ENCODE measurements at regions not wholly inside any gene's neighbourhood (a gene's known extent, or its start where the extent isn't known, plus 50 kb on each side); places are given as distances from the start of the nearest gene placed in this dataset.

DNA sequence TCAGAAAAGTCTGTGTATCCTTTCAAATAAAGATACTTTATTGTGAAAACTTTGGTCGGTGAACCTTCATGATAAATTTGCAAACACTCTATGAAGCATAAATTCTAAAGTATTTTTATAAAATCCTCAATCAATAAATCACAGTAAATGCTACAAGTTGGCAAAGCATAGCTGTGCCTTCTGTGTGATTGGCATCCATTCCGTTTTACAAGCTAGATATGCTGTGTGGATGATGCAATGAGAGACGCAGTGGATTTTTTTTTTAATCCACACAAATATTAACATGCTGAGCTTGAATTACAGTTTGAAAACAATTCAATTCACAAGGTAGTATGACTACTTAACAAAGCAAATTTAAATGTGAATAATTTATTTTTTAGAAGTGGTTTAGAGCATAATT is 937.2 kb downstream of the ZPLD1 start:
- TF ChIP-seq GATA2 (IDR thresholded peaks at IDR 0.05; ENCODE audit: low read depth, low read length) (no peak), GATA3 (IDR thresholded peaks at IDR 0.05; ENCODE audit: low read depth, low read length) (no peak)
